Karpas-422 (cell line): ENCODE measurements at regions not wholly inside any gene's neighbourhood (a gene's known extent, or its start where the extent isn't known, plus 50 kb on each side); places are given as distances from the start of the nearest gene placed in this dataset.

ENCODE experiments used
- DNase-seq: peaks from one replicate; pipeline ENCODE4 v3.0.0-alpha.2; 2015
- H2AFZ ChIP-seq: fragments of 200-600 bp; sonication (generic); 2 replicates; pipeline ENCODE4 v1.6.1; 2014; ENCODE audit warnings: antibody characterized with exemption, low read length, mixed read lengths
- H3K27ac ChIP-seq: fragments of 200-600 bp; sonication (generic); 2 replicates; pipeline ENCODE4 v1.5.1; 2014; ENCODE audit warnings: mild to moderate bottlenecking, low read length, moderate library complexity
- H3K27me3 ChIP-seq: fragments of 200-600 bp; sonication (generic); 2 replicates; pipeline ENCODE4 v1.6.1; 2014; ENCODE audit warnings: low read length, mixed read lengths
- H3K36me3 ChIP-seq: fragments of 200-600 bp; sonication (generic); 2 replicates; pipeline ENCODE4 v1.6.1; 2014; ENCODE audit warnings: low read length, mixed read lengths; ENCODE audit not compliant: insufficient read depth
- H3K4me1 ChIP-seq: fragments of 200-600 bp; sonication (generic); 2 replicates; pipeline ENCODE4 v1.6.1; 2014; ENCODE audit warnings: mild to moderate bottlenecking, low read length, mixed read lengths
- H3K4me2 ChIP-seq: fragments of 200-600 bp; sonication (generic); 2 replicates; pipeline ENCODE4 v1.6.1; 2014; ENCODE audit warnings: low read length, low read depth, mild to moderate bottlenecking; ENCODE audit not compliant: poor library complexity, severe bottlenecking
- H3K4me3 ChIP-seq: fragments of 200-600 bp; sonication (generic); 2 replicates; pipeline ENCODE4 v1.5.1; 2014; ENCODE audit warnings: mild to moderate bottlenecking, antibody characterized with exemption, low read length, mixed read lengths
- H3K79me2 ChIP-seq: fragments of 200-600 bp; sonication (generic); 2 replicates; pipeline ENCODE4 v1.6.1; 2014; ENCODE audit warnings: mild to moderate bottlenecking, low read length, mixed read lengths
- H3K9ac ChIP-seq: fragments of 200-600 bp; sonication (generic); 2 replicates; pipeline ENCODE4 v1.6.0; 2014; ENCODE audit warnings: low read length
- H3K9me2 ChIP-seq: fragments of 200-600 bp; sonication (generic), shearing (Covaris generic); replicated peaks from 2 replicates; pipeline ENCODE4 v1.6.0; 2014; ENCODE audit warnings: mild to moderate bottlenecking, low read length, moderate library complexity; ENCODE audit not compliant: insufficient read depth
- H3K9me3 ChIP-seq: fragments of 300-700, 200-600 bp; sonication (generic); 2 replicates; pipeline ENCODE4 v1.6.1; 2014; ENCODE audit warnings: low read length, mixed read lengths
- H4K20me1 ChIP-seq: fragments of 200-600 bp; sonication (generic); 2 replicates; pipeline ENCODE4 v1.6.1; 2014; ENCODE audit warnings: mild to moderate bottlenecking, antibody characterized with exemption, low read length, low read depth; ENCODE audit not compliant: insufficient read depth

DNA sequence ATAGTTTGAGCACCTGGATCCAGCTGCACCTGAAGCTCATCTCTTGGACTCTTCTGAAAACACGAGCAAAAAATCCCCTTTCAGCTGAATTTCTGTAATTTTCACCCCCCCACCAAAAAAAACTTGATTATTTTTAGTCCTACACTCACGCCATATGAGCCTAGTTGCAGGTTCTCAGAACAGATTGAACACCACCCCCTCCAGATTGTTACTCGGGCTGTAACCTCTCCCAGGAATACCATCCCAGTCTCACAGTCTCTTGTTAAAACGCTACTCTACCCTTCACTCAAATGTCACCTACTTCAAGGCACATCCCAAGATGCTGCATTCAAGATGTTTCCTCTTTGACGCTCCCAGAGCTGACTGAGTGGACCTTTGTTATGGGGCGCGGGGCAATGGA lies 96.3 kb upstream of the PRDM11 start:
- Histone ChIP-seq H3K79me2 (no peaks in the 10 kb centered on the region), H3K27ac (no peak overlapping the region), H3K9me3 (no peaks in the 10 kb centered on the region), H3K4me3 (no peak overlapping the region), H3K4me1 (peaks cover 25% of the 10 kb centered on the region), H3K27me3 (peaks cover 3% of the 10 kb centered on the region; the same call in 1 of the 2 replicates), H4K20me1 (no peaks in the 10 kb centered on the region), H3K9ac (no peak overlapping the region), H2AFZ (no peak overlapping the region), H3K36me3 (no peaks in the 10 kb centered on the region), H3K9me2 (no peaks in the 10 kb centered on the region), H3K4me2 (no peak overlapping the region)
- no peak for DNase-seq

- no peak for DNase-seq
- H4K20me1 ChIP-seq, result no peaks in the 10 kb centered on the region
- H3K9me2 ChIP-seq, result no peaks in the 10 kb centered on the region
- no peak overlapping the region for H3K27ac ChIP-seq
- no peak overlapping the region for H3K4me2 ChIP-seq
- H3K9ac ChIP-seq, result no peak overlapping the region
- no peaks in the 10 kb centered on the region for H3K9me3 ChIP-seq
- peaks cover 36% of the 10 kb centered on the region for H3K4me1 ChIP-seq
- H3K36me3 ChIP-seq, result no peaks in the 10 kb centered on the region
- H3K4me3 ChIP-seq, result no peak overlapping the region
- peaks cover 5% of the 10 kb centered on the region; the same call in 1 of the 2 replicates for H3K27me3 ChIP-seq
- H3K79me2 ChIP-seq, result no peaks in the 10 kb centered on the region
- H2AFZ ChIP-seq, result no peak overlapping the region
Measured at GRCh38 chr11:45051621-45052020, 94.8 kb upstream of the PRDM11 start.

- Histone ChIP-seq H3K4me2 (no peak overlapping the region), H3K9me2 (no peaks in the 10 kb centered on the region), H3K9ac (no peak overlapping the region), H3K27ac (no peak overlapping the region), H4K20me1 (no peaks in the 10 kb centered on the region), H3K9me3 (no peaks in the 10 kb centered on the region), H3K36me3 (no peaks in the 10 kb centered on the region), H2AFZ (no peak overlapping the region), H3K79me2 (no peaks in the 10 kb centered on the region), H3K4me1 (peaks cover 38% of the 10 kb centered on the region), H3K27me3 (peaks cover 5% of the 10 kb centered on the region; the same call in 1 of the 2 replicates), H3K4me3 (no peak overlapping the region)
- no peak for DNase-seq
Measured at GRCh38 chr11:45052361-45052760, 94.1 kb upstream of the PRDM11 start.

- peak overlapping the region; percentile 16 for H3K9ac ChIP-seq
- peak overlapping the region; percentile 43; the same call in 1 of the 2 replicates for H3K4me3 ChIP-seq
- peaks cover 5% of the 10 kb centered on the region; the same call in 1 of the 2 replicates for H3K27me3 ChIP-seq
- H3K9me2 ChIP-seq, result no peaks in the 10 kb centered on the region
- H3K9me3 ChIP-seq, result no peaks in the 10 kb centered on the region
- peaks cover 38% of the 10 kb centered on the region for H3K4me1 ChIP-seq
- H3K4me2 ChIP-seq, result peak overlapping the region; percentile 55
- H3K79me2 ChIP-seq, result no peaks in the 10 kb centered on the region
- H3K27ac ChIP-seq, result no peak overlapping the region
- H2AFZ ChIP-seq, result no peak overlapping the region
- no peaks in the 10 kb centered on the region for H3K36me3 ChIP-seq
- H4K20me1 ChIP-seq, result no peaks in the 10 kb centered on the region
- DNase-seq, result peak; percentile 83
Measured at GRCh38 chr11:45053736-45054446, 92.5 kb upstream of the PRDM11 start.

DNA sequence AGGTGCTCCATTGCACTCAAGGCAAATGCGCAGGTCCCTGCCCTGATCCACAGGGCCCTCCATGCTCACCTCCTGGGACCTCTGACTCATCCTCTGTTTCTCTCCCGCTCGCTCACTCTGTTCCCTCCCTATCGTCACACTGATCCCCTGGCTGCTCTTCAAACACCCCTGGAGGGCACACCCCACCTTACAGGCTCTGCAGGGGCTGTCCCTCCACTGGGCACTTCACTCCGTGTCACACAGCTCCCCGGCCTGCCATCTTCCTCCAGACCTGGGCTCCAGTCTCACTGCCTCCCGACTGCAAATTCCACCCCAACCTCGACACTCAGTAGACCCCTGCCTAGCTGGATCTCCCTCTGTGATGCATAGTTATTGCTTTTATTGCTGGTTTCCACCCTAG lies 91.5 kb upstream of the PRDM11 start:
- Histone ChIP-seq H3K27ac (no peak overlapping the region), H3K9me2 (no peaks in the 10 kb centered on the region), H4K20me1 (no peaks in the 10 kb centered on the region), H3K79me2 (no peaks in the 10 kb centered on the region), H3K27me3 (peaks cover 5% of the 10 kb centered on the region; the same call in 1 of the 2 replicates), H2AFZ (no peak overlapping the region), H3K4me2 (no peak overlapping the region), H3K36me3 (no peaks in the 10 kb centered on the region), H3K9ac (no peak overlapping the region), H3K4me3 (no peak overlapping the region), H3K4me1 (peaks cover 38% of the 10 kb centered on the region), H3K9me3 (no peaks in the 10 kb centered on the region)
- DNase-seq, result no peak

DNA sequence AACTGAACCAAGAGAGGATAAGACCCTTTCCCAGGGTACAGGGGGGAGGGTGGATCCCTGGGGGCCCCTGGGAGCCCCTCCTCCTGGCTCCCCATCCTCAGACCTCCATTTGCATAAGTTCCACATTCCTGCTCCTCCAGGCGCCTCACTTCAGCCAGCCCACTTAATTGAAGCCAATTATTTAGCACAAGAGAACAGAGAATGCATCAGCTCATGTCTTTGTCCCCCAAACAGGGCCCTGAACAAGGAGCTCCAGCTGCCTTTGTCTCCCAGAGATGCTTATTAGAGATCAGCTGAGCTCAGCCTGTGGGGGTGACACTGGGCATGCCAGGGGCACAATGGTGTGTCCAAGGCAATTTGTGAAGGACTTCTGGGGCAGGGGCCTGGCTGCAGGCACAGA lies 89.9 kb upstream of the PRDM11 start:
- no peaks in the 10 kb centered on the region for H3K79me2 ChIP-seq
- no peak overlapping the region for H3K4me3 ChIP-seq
- H3K9me3 ChIP-seq, result no peaks in the 10 kb centered on the region
- H2AFZ ChIP-seq, result no peak overlapping the region
- peaks cover 38% of the 10 kb centered on the region for H3K4me1 ChIP-seq
- H3K27me3 ChIP-seq, result peaks cover 5% of the 10 kb centered on the region; the same call in 1 of the 2 replicates
- no peak overlapping the region for H3K4me2 ChIP-seq
- no peaks in the 10 kb centered on the region for H3K9me2 ChIP-seq
- H4K20me1 ChIP-seq, result no peaks in the 10 kb centered on the region
- H3K27ac ChIP-seq, result no peak overlapping the region
- DNase-seq, result no peak
- no peaks in the 10 kb centered on the region for H3K36me3 ChIP-seq
- H3K9ac ChIP-seq, result no peak overlapping the region

DNA sequence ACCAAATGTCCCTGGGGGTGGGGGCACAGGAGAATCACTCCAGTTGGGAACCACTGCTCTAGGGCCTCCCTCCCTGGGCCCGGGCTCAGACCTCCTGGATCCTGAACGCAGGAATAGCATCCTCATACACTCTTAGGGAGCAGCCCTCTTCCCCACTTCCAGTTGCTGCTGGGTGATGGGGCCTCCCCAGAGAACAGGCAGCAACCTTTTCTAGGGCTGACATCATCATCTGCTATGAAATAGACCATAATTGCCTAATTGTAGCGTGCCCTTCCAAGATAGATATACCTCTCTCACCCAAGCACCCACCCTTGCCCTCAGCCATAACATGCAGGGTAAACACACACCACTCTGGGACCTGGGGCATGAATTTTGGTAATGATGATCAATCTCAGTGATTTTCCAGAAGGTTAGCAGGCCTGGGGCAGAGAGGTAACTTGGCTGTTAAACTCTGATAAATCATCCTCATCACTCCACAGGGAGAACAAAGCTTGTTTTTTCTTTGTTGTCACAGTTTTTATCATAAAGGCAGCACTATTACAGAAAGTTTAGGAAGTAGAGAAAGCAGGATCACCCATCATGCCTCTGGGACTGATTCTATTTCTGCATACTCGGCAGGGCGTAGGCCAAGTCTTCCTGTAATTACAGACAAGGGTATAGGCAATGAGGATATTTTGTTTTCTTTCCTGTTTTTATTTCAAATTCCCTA lies 88.3 kb upstream of the PRDM11 start:
- Histone ChIP-seq H4K20me1 (no peaks in the 10 kb centered on the region), H3K4me2 (no peak overlapping the region), H3K79me2 (no peaks in the 10 kb centered on the region), H2AFZ (no peak overlapping the region), H3K9ac (no peak overlapping the region), H3K27ac (no peak overlapping the region), H3K9me3 (no peaks in the 10 kb centered on the region), H3K4me3 (no peak overlapping the region), H3K27me3 (peaks cover 5% of the 10 kb centered on the region; the same call in 1 of the 2 replicates), H3K4me1 (peaks cover 32% of the 10 kb centered on the region), H3K36me3 (no peaks in the 10 kb centered on the region), H3K9me2 (no peaks in the 10 kb centered on the region)
- no peak for DNase-seq

DNA sequence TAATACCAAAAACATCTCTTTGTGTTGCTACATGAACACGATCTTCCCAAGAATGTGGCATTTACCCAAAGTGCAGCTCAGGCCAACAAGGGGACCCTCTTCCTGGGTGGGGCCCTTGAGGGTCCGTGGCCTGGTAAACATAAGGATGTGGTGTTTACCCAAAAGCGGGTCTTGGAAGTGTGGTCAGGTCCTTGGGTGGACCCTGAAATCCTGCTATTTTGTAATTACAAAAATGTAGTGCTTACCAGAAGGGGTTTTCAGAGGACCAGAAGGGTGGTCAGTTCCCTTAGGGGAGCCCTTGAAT lies 87.8 kb upstream of the PRDM11 start:
- H3K9ac ChIP-seq, result no peak overlapping the region
- H3K79me2 ChIP-seq, result no peaks in the 10 kb centered on the region
- no peaks in the 10 kb centered on the region for H4K20me1 ChIP-seq
- H3K4me2 ChIP-seq, result no peak overlapping the region
- no peaks in the 10 kb centered on the region for H3K9me2 ChIP-seq
- DNase-seq, result no peak
- H3K4me3 ChIP-seq, result no peak overlapping the region
- H3K27me3 ChIP-seq, result peaks cover 5% of the 10 kb centered on the region; the same call in 1 of the 2 replicates
- peaks cover 27% of the 10 kb centered on the region for H3K4me1 ChIP-seq
- H3K36me3 ChIP-seq, result no peaks in the 10 kb centered on the region
- no peak overlapping the region for H2AFZ ChIP-seq
- H3K9me3 ChIP-seq, result no peaks in the 10 kb centered on the region
- H3K27ac ChIP-seq, result no peak overlapping the region
